Adipocyte (in vitro differentiated cells): ENCODE measurements at regions not wholly inside any gene's neighbourhood (a gene's known extent, or its start where the extent isn't known, plus 50 kb on each side); places are given as distances from the start of the nearest gene placed in this dataset.
A peak's percentile ranks its signal among the peaks of the same experiment; 100 is the strongest.
"Not testable (repeated sequence)": the region's sequence is repeated elsewhere in the genome, so short reads cannot be mapped to it uniquely, and the experiment has no call there.

Experiments used
- DNase-seq: peaks from one replicate; pipeline ENCODE4 v3.0.0-alpha.2; 2015; ENCODE audit warnings: low read depth
- H3K27me3 ChIP-seq: replicated peaks from 2 replicates; pipeline ENCODE4 v1.7.0; 2013; ENCODE audit warnings: mild to moderate bottlenecking, low read length, moderate library complexity; ENCODE audit not compliant: control insufficient read depth, insufficient read depth
- H3K36me3 ChIP-seq: 2 replicates; pipeline ENCODE4 v1.7.0; 2013; ENCODE audit warnings: low read length, mild to moderate bottlenecking, moderate library complexity; ENCODE audit not compliant: control insufficient read depth, insufficient read depth, severe bottlenecking
- H3K4me1 ChIP-seq: 2 replicates; pipeline ENCODE4 v1.7.0; 2013; ENCODE audit warnings: mild to moderate bottlenecking, low read length, moderate library complexity; ENCODE audit not compliant: control insufficient read depth, insufficient read depth
- H3K4me3 ChIP-seq: 2 replicates; pipeline ENCODE4 v1.7.0; 2013; ENCODE audit warnings: mild to moderate bottlenecking, low read length, moderate library complexity
- H3K9ac ChIP-seq: 2 replicates; pipeline ENCODE4 v1.7.0; 2013; ENCODE audit warnings: mild to moderate bottlenecking, low read length, moderate library complexity
- H3K9me3 ChIP-seq: 2 replicates; pipeline ENCODE4 v1.7.0; 2013; ENCODE audit warnings: mild to moderate bottlenecking, low read length, moderate library complexity; ENCODE audit not compliant: control insufficient read depth

GRCh38 chr13:28573595-28574373, 78.9 kb upstream of the FLT1 start:
- H3K27me3 ChIP-seq = peaks cover 12% of the 10 kb centered on the region
- no peak overlapping the region for H3K9ac ChIP-seq
- H3K9me3 ChIP-seq = no peaks in the 10 kb centered on the region

GRCh38 chr13:28572871-28573270, 77.9 kb upstream of the FLT1 start:
- Histone ChIP-seq H3K4me3 (no peak overlapping the region), H3K4me1 (no peaks in the 10 kb centered on the region), H3K27me3 (peaks cover 8% of the 10 kb centered on the region), H3K36me3 (no peaks in the 10 kb centered on the region), H3K9me3 (no peaks in the 10 kb centered on the region), H3K9ac (no peak overlapping the region)
- no peak for DNase-seq

More at GRCh38 chr13:28573595-28574373, 78.9 kb upstream of the FLT1 start:
- Histone ChIP-seq H3K4me1 (no peaks in the 10 kb centered on the region), H3K4me3 (no peak overlapping the region), H3K36me3 (no peaks in the 10 kb centered on the region)
- DNase-seq = no peak

- not testable (repeated sequence) for H3K9ac ChIP-seq, H3K9me3 ChIP-seq, H3K4me3 ChIP-seq, DNase-seq, H3K36me3 ChIP-seq, H3K27me3 ChIP-seq, H3K4me1 ChIP-seq
These were observed 75.4 kb upstream of the FLT1 start for GRCh38 chr13:28570356-28570755.

GRCh38 chr13:28569886-28570285, 75.0 kb upstream of the FLT1 start:
- no peaks in the 10 kb centered on the region for H3K4me1 ChIP-seq
- H3K36me3 ChIP-seq = no peaks in the 10 kb centered on the region
- no peaks in the 10 kb centered on the region for H3K27me3 ChIP-seq
- H3K9ac ChIP-seq = no peak overlapping the region
- no peak overlapping the region for H3K4me3 ChIP-seq
- H3K9me3 ChIP-seq = no peaks in the 10 kb centered on the region
- DNase-seq = no peak

- H3K36me3 ChIP-seq = no peaks in the 10 kb centered on the region
- peak; percentile 65 for DNase-seq
- no peak overlapping the region for H3K9ac ChIP-seq
- H3K4me1 ChIP-seq = no peaks in the 10 kb centered on the region
- no peaks in the 10 kb centered on the region for H3K27me3 ChIP-seq
- H3K9me3 ChIP-seq = no peaks in the 10 kb centered on the region
- H3K4me3 ChIP-seq = no peak overlapping the region
These were observed 73.4 kb upstream of the FLT1 start for GRCh38 chr13:28568286-28568685.

- no peaks in the 10 kb centered on the region for H3K4me1 ChIP-seq
- no peak overlapping the region for H3K9ac ChIP-seq
- no peak for DNase-seq
These were observed 72.0 kb upstream of the FLT1 start for GRCh38 chr13:28566891-28567290.

GRCh38 chr13:28566283-28566682, 71.4 kb upstream of the FLT1 start:
- DNase-seq = no peak
- Histone ChIP-seq H3K9ac (no peak overlapping the region), H3K4me3 (no peak overlapping the region), H3K4me1 (no peaks in the 10 kb centered on the region), H3K9me3 (no peaks in the 10 kb centered on the region), H3K27me3 (no peaks in the 10 kb centered on the region), H3K36me3 (no peaks in the 10 kb centered on the region)

More at GRCh38 chr13:28566891-28567290, 72.0 kb upstream of the FLT1 start:
- Histone ChIP-seq H3K36me3 (no peaks in the 10 kb centered on the region), H3K27me3 (no peaks in the 10 kb centered on the region), H3K9me3 (no peaks in the 10 kb centered on the region), H3K4me3 (no peak overlapping the region)

GRCh38 chr13:28564030-28564429, 69.1 kb upstream of the FLT1 start:
- Histone ChIP-seq H3K4me3 (no peak overlapping the region), H3K4me1 (no peaks in the 10 kb centered on the region), H3K9ac (no peak overlapping the region), H3K27me3 (no peaks in the 10 kb centered on the region), H3K9me3 (no peaks in the 10 kb centered on the region), H3K36me3 (no peaks in the 10 kb centered on the region)
- no peak for DNase-seq

GRCh38 chr13:28563609-28564008, 68.7 kb upstream of the FLT1 start:
- peaks cover under 1% of the 10 kb centered on the region for H3K4me1 ChIP-seq
- no peaks in the 10 kb centered on the region for H3K36me3 ChIP-seq
- no peaks in the 10 kb centered on the region for H3K27me3 ChIP-seq
- no peaks in the 10 kb centered on the region for H3K9me3 ChIP-seq
- no peak for DNase-seq
- H3K9ac ChIP-seq = no peak overlapping the region
- no peak overlapping the region for H3K4me3 ChIP-seq

GRCh38 chr13:28560612-28561011, 65.7 kb upstream of the FLT1 start:
- Histone ChIP-seq H3K27me3 (no peaks in the 10 kb centered on the region), H3K36me3 (no peaks in the 10 kb centered on the region)

GRCh38 chr13:28559636-28560259, 64.8 kb upstream of the FLT1 start:
- DNase-seq = no peak
- Histone ChIP-seq H3K36me3 (no peaks in the 10 kb centered on the region), H3K4me3 (no peak overlapping the region), H3K9ac (no peak overlapping the region), H3K27me3 (no peaks in the 10 kb centered on the region), H3K4me1 (peaks cover 13% of the 10 kb centered on the region), H3K9me3 (no peaks in the 10 kb centered on the region)

More at GRCh38 chr13:28560612-28561011, 65.7 kb upstream of the FLT1 start:
- Histone ChIP-seq H3K9me3 (no peaks in the 10 kb centered on the region), H3K4me1 (peaks cover 13% of the 10 kb centered on the region), H3K4me3 (no peak overlapping the region), H3K9ac (no peak overlapping the region)
- DNase-seq = no peak
